RWPE1 (cell line): ENCODE measurements at regions not wholly inside any gene's neighbourhood (a gene's known extent, or its start where the extent isn't known, plus 50 kb on each side); places are given as distances from the start of the nearest gene placed in this dataset.

ENCODE experiments used
- CTCF ChIA-PET: fragments of 350-600 bp; sonication (Branson Sonifier 250); formaldehyde crosslinking; extraction: SDS; loops from one replicate; lab custom pipeline; 2021; lab: Yijun Ruan, JAX
- POLR2A ChIA-PET: fragments of 400-600 bp; formaldehyde crosslinking; extraction: SDS; loops from one replicate; lab custom pipeline; 2020; ENCODE audit warnings: antibody characterized with exemption; ENCODE audit not compliant: low non-redundant PET; lab: Yijun Ruan, JAX
- DNase-seq: peaks from one replicate; pipeline ENCODE4 v3.0.0; 2012; ENCODE audit warnings: low spot score
- H3K27ac ChIP-seq: fragments of 450-650 bp; 2 replicates; pipeline ENCODE4 v1.5.1; 2017
- TF ChIP-seq, protein P1 (sequence below): fragments of 450-650 bp; conservative IDR thresholded peaks from 2 replicates; pipeline ENCODE4 v1.5.1; 2017; ENCODE audit warnings: low read depth, mild to moderate bottlenecking

DNA sequence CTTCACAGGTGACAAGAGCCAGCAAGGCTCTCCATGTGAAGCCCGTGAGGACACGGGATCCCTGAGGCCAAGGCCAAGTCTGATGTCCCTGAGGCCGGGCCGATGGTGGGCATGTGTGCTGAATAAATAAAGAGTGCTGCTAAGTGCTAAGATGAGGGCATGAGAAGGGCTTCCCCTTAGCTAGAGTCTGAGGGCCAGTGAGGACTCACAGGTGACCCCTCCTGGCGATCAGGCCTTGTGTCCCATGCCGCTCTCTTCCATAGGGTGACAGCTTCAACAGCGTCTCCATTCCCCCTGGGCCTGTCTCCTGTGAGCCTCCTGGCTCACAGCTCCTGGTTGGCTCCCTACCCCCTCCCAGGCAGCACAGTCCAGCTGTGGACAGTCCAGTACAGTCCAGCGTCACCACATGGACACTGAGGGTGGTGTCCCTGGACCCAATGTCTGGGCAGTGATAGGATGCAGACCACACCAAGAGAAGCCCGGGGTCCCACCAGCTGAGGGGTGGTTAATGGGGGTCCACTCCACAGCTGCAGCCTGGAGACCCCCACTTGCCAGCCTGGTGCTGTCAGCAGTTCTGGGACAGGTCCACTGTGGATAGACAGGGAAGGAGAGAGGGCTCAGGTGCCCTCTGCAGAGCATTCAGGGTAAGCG lies 1033.2 kb downstream of the TBC1D22A start:
- H3K27ac ChIP-seq = no peak overlapping the region
- TF ChIP-seq, protein P1, sequence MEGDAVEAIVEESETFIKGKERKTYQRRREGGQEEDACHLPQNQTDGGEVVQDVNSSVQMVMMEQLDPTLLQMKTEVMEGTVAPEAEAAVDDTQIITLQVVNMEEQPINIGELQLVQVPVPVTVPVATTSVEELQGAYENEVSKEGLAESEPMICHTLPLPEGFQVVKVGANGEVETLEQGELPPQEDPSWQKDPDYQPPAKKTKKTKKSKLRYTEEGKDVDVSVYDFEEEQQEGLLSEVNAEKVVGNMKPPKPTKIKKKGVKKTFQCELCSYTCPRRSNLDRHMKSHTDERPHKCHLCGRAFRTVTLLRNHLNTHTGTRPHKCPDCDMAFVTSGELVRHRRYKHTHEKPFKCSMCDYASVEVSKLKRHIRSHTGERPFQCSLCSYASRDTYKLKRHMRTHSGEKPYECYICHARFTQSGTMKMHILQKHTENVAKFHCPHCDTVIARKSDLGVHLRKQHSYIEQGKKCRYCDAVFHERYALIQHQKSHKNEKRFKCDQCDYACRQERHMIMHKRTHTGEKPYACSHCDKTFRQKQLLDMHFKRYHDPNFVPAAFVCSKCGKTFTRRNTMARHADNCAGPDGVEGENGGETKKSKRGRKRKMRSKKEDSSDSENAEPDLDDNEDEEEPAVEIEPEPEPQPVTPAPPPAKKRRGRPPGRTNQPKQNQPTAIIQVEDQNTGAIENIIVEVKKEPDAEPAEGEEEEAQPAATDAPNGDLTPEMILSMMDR = no peak
- ChIA-PET POLR2A (no interaction called here), CTCF (no interaction called here)
- DNase-seq = no peak

- TF ChIP-seq, protein P1 = no peak
- DNase-seq = no peak
- no peak overlapping the region for H3K27ac ChIP-seq
- POLR2A ChIA-PET = no interaction called here
- CTCF ChIA-PET = no interaction called here
These were observed 1032.4 kb downstream of the TBC1D22A start for GRCh38 chr22:47794851-47795250.

- POLR2A ChIA-PET = interaction anchor here (0.7 kb wide), 1 partner anchor 50 kb away, joined by 4 read pairs; no protein-coding TSS in a partner anchor
- CTCF ChIA-PET = no interaction called here
These were observed 1031.1 kb downstream of the TBC1D22A start for GRCh38 chr22:47793304-47794101.

DNA sequence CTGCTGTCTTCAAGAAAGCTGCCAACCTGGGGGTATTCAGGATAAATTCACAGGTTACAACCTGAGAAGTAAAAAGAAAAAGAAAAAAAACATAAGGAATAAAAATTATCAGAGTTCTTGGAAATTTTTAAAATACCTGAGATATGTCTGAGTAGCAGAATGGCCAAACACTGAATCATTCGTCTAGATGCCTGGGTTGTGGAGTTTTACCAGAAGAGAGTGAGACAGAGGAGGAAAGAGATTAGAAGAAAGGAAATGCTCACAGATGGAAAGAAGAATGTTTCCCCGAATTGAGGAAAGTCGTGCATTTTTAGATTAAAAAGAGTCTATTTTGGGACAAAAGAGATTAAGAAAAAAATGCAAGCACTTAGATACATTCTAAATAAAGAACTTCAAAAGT lies 1026.7 kb downstream of the TBC1D22A start:
- ChIA-PET CTCF (no interaction called here), POLR2A (no interaction called here)
- TF ChIP-seq, protein P1 = no peak
- no peak for DNase-seq
- no peak overlapping the region for H3K27ac ChIP-seq

More at GRCh38 chr22:47793304-47794101, 1031.1 kb downstream of the TBC1D22A start:
- no peak overlapping the region for H3K27ac ChIP-seq
- TF ChIP-seq, protein P1 = no peak
- DNase-seq = no peak

DNA sequence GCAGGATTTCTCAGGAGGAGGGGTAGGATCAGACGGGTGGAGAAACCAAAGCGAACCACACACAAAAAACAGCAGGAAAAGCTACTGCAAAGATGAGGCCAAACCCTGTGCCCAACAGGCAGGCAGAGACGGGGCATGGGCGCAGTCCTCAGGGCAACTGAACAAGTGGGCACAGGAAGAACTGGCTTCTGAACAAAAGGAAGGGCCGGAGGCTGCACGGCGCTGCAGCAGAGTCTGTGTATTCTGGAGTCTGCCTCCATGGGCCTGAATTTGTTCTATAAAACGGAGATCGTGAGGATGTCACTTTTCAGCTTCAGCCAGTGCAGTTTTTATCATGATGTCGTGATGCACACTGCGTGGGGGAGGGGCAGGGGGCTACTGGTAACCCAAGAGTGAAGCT lies 1026.0 kb downstream of the TBC1D22A start:
- TF ChIP-seq, protein P1 = no peak
- H3K27ac ChIP-seq = no peak overlapping the region
- DNase-seq = no peak
- CTCF ChIA-PET = no interaction called here
- POLR2A ChIA-PET = no interaction called here

GRCh38 chr22:47787501-47788227 lies 1025.2 kb downstream of the TBC1D22A start:
- TF ChIP-seq, protein P1 = no peak
- CTCF ChIA-PET = no interaction called here
- no peak overlapping the region for H3K27ac ChIP-seq
- no peak for DNase-seq
- POLR2A ChIA-PET = no interaction called here
